ENCODE measurements at regions not wholly inside any gene's neighbourhood (a gene's known extent, or its start where the extent isn't known, plus 50 kb on each side); places are given as distances from the start of the nearest gene placed in this dataset.

- no peak for ATAC-seq
- no peak for TF ChIP-seq ESRRG (CRISPR knock-in tag; IDR thresholded peaks at IDR 0.05)
- TF ChIP-seq TOX (CRISPR knock-in tag; IDR thresholded peaks at IDR 0.05; ENCODE audit: borderline replicate concordance), result no peak
- no peak for TF ChIP-seq TCF4 (CRISPR knock-in tag; IDR thresholded peaks at IDR 0.05; ENCODE audit: borderline replicate concordance)
- TF ChIP-seq TSHZ2 (CRISPR knock-in tag; IDR thresholded peaks at IDR 0.05), result no peak
- TF ChIP-seq OSR1 (CRISPR knock-in tag; IDR thresholded peaks at IDR 0.05), result no peak
- TF ChIP-seq PATZ1 (CRISPR knock-in tag; IDR thresholded peaks at IDR 0.05; ENCODE audit: borderline replicate concordance), result no peak
- TF ChIP-seq CREB5 (CRISPR knock-in tag; IDR thresholded peaks at IDR 0.05; ENCODE audit: low read depth), result no peak
- TF ChIP-seq SNAI2 (CRISPR knock-in tag; IDR thresholded peaks at IDR 0.05), result no peak
- no peak for TF ChIP-seq POU6F1 (CRISPR knock-in tag; IDR thresholded peaks at IDR 0.05; ENCODE audit: borderline replicate concordance, low read depth)
- no peak for TF ChIP-seq ZNF8 (CRISPR knock-in tag; IDR thresholded peaks at IDR 0.05)
- TF ChIP-seq GLIS3 (CRISPR knock-in tag; IDR thresholded peaks at IDR 0.05), result no peak
- TF ChIP-seq ZC3H10 (CRISPR knock-in tag; IDR thresholded peaks at IDR 0.05), result no peak
- no peak for TF ChIP-seq PPARA (CRISPR knock-in tag; IDR thresholded peaks at IDR 0.05; ENCODE audit: borderline replicate concordance)
- no peak for TF ChIP-seq ZFP30 (CRISPR knock-in tag; IDR thresholded peaks at IDR 0.05)
- TF ChIP-seq CSRNP3 (CRISPR knock-in tag; IDR thresholded peaks at IDR 0.05), result no peak
- no peak for TF ChIP-seq ZFP3 (CRISPR knock-in tag; IDR thresholded peaks at IDR 0.05)
- TF ChIP-seq RARB (CRISPR knock-in tag; IDR thresholded peaks at IDR 0.05), result no peak
- no peak for TF ChIP-seq ISL1 (CRISPR knock-in tag; IDR thresholded peaks at IDR 0.05)
Observed at GRCh38 chr5:123856766-123857165, 344.8 kb downstream of the CSNK1G3 start.

- ATAC-seq, result peak; percentile 40; the same call in 1 of the 3 replicates
- TF ChIP-seq ZC3H10 (CRISPR knock-in tag; IDR thresholded peaks at IDR 0.05) (no peak), ARNTL (CRISPR knock-in tag; IDR thresholded peaks at IDR 0.05; ENCODE audit: borderline replicate concordance, low read depth) (no peak), TOX (CRISPR knock-in tag; IDR thresholded peaks at IDR 0.05; ENCODE audit: borderline replicate concordance) (no peak), ZFP3 (CRISPR knock-in tag; IDR thresholded peaks at IDR 0.05) (no peak)
Observed at GRCh38 chr5:123855609-123856008, 343.6 kb downstream of the CSNK1G3 start.

- ATAC-seq, result no peak
Observed at GRCh38 chr5:123845356-123846100, 333.6 kb downstream of the CSNK1G3 start.

More at GRCh38 chr5:123845356-123846100, 333.6 kb downstream of the CSNK1G3 start:
- TF ChIP-seq GLIS3 (CRISPR knock-in tag; IDR thresholded peaks at IDR 0.05) (no peak), PATZ1 (CRISPR knock-in tag; IDR thresholded peaks at IDR 0.05; ENCODE audit: borderline replicate concordance) (no peak), OSR1 (CRISPR knock-in tag; IDR thresholded peaks at IDR 0.05) (no peak), CSRNP3 (CRISPR knock-in tag; IDR thresholded peaks at IDR 0.05) (no peak), ESRRG (CRISPR knock-in tag; IDR thresholded peaks at IDR 0.05) (no peak), PPARA (CRISPR knock-in tag; IDR thresholded peaks at IDR 0.05; ENCODE audit: borderline replicate concordance) (no peak)
